OCI-LY1 (cell line): ENCODE measurements at regions not wholly inside any gene's neighbourhood (a gene's known extent, or its start where the extent isn't known, plus 50 kb on each side); places are given as distances from the start of the nearest gene placed in this dataset.

ENCODE experiments used
- H2AFZ ChIP-seq: fragments of 200-600 bp; sonication (generic), shearing (Covaris generic); 2 replicates; pipeline ENCODE4 v1.6.0; 2014; ENCODE audit warnings: antibody characterized with exemption, mild to moderate bottlenecking, low read length
- H3F3A ChIP-seq: fragments of 200-600 bp; sonication (generic), shearing (Covaris generic); 2 replicates; pipeline ENCODE4 v1.6.0; 2014; ENCODE audit warnings: mild to moderate bottlenecking, antibody characterized with exemption, low read length, moderate library complexity; ENCODE audit not compliant: insufficient read depth
- H3K27ac ChIP-seq: fragments of 200-600 bp; sonication (generic); 2 replicates; pipeline ENCODE4 v1.5.1; 2014; ENCODE audit warnings: low read length, mixed run types, mild to moderate bottlenecking, low read depth; ENCODE audit not compliant: poor library complexity, severe bottlenecking
- H3K27me3 ChIP-seq: fragments of 200-600 bp; sonication (generic); 2 replicates; pipeline ENCODE4 v1.6.0; 2014; ENCODE audit warnings: antibody characterized with exemption, mild to moderate bottlenecking, low read length, moderate library complexity; ENCODE audit not compliant: insufficient read depth
- H3K36me3 ChIP-seq: fragments of 200-600 bp; sonication (generic); 2 replicates; pipeline ENCODE4 v1.6.1; 2014; ENCODE audit warnings: mild to moderate bottlenecking, antibody characterized with exemption, low read length, moderate library complexity, mixed read lengths; ENCODE audit not compliant: insufficient read depth
- H3K4me1 ChIP-seq: fragments of 200-600 bp; sonication (generic); 2 replicates; pipeline ENCODE4 v1.5.1; 2014; ENCODE audit warnings: mild to moderate bottlenecking, low read length, moderate library complexity; ENCODE audit not compliant: insufficient read depth, severe bottlenecking
- H3K4me2 ChIP-seq: fragments of 200-600 bp; sonication (generic), shearing (Covaris generic); 2 replicates; pipeline ENCODE4 v1.6.1; 2014; ENCODE audit warnings: low read length
- H3K4me3 ChIP-seq: fragments of 200-600 bp; sonication (generic); 2 replicates; pipeline ENCODE4 v1.5.1; 2014; ENCODE audit warnings: low read length, low read depth, mild to moderate bottlenecking, mixed read lengths; ENCODE audit not compliant: poor library complexity, severe bottlenecking
- H3K79me2 ChIP-seq: fragments of 200-600 bp; shearing (Covaris generic); 2 replicates; pipeline ENCODE4 v1.6.1; 2016; ENCODE audit warnings: mixed run types, low read length, mixed read lengths; ENCODE audit not compliant: insufficient read depth
- H3K9ac ChIP-seq: fragments of 200-600 bp; sonication (generic), shearing (Covaris generic); 2 replicates; pipeline ENCODE4 v1.6.1; 2014; ENCODE audit warnings: mild to moderate bottlenecking, low read length, mixed read lengths
- H3K9me2 ChIP-seq: fragments of 200-600 bp; sonication (generic), shearing (Covaris generic); 2 replicates; pipeline ENCODE4 v1.6.1; 2014; ENCODE audit warnings: low read depth, mild to moderate bottlenecking, low read length, mixed read lengths
- H3K9me3 ChIP-seq: fragments of 200-600 bp; shearing (Covaris generic); 2 replicates; pipeline ENCODE4 v1.6.1; 2014; ENCODE audit warnings: low read length, mixed read lengths
- H4K20me1 ChIP-seq: fragments of 200-600 bp; sonication (generic), shearing (Covaris generic); 2 replicates; pipeline ENCODE4 v1.6.0; 2016; ENCODE audit warnings: mild to moderate bottlenecking, low read length; ENCODE audit not compliant: insufficient read depth
- EZH2 ChIP-seq: fragments of 200-600 bp; sonication (generic), shearing (Covaris generic); IDR thresholded peaks from 2 replicates; pipeline ENCODE4 v1.8.0; 2017; ENCODE audit warnings: borderline replicate concordance, mixed run types, mild to moderate bottlenecking, antibody characterized with exemption, low read length, moderate library complexity, mixed read lengths
- TF ChIP-seq, protein P1 (sequence below): fragments of 200-600 bp; sonication (generic), shearing (Covaris generic); IDR thresholded peaks from 2 replicates; pipeline ENCODE4 v1.5.1; 2017; ENCODE audit warnings: mild to moderate bottlenecking, antibody characterized with exemption, low read length, moderate library complexity, mixed read lengths

DNA sequence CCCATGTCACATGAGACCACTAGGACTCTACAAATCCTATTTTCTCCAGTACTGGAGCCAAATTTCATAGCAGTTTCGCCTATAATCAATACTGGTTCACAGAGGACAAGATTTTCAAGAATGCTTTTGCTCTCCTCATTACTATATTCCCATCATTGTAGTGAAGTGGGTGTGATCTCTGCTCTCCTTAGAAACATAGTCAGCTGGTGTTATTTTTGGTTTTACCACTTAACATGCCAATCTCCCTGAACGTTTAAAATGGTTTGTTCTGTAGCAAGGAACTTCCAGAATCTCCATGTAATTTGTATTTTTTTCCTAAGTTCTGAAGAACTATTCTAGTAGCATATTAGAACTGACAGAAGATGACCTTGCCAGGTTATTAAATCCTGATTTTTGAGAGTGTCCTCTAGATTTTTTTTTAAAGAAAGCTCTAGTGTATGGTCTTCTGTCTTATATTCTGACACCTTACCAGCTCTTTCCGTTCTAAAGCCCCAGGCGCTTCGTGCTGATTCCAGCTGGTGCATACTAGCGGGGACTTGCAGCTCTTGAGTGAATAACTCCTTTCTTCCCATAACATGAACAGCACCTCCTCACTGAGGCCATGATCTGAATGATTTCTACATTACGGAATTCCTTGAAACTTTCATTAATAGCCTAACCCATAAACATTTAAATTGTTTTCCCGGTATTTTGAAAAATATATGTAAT, 1372.9 kb downstream of the TECRL start:
- Histone ChIP-seq H3K9ac (no peak overlapping the region), H3K9me3 (no peaks in the 10 kb centered on the region), H3K4me1 (no peaks in the 10 kb centered on the region), H3F3A (no peaks in the 10 kb centered on the region), H3K27ac (no peak overlapping the region), H2AFZ (no peak overlapping the region), H3K79me2 (no peaks in the 10 kb centered on the region), H3K4me3 (no peak overlapping the region), H3K9me2 (no peaks in the 10 kb centered on the region), H3K36me3 (no peaks in the 10 kb centered on the region), H4K20me1 (no peaks in the 10 kb centered on the region), H3K4me2 (no peak overlapping the region), H3K27me3 (no peaks in the 10 kb centered on the region)
- no peak for TF ChIP-seq EZH2
- TF ChIP-seq, protein P1, sequence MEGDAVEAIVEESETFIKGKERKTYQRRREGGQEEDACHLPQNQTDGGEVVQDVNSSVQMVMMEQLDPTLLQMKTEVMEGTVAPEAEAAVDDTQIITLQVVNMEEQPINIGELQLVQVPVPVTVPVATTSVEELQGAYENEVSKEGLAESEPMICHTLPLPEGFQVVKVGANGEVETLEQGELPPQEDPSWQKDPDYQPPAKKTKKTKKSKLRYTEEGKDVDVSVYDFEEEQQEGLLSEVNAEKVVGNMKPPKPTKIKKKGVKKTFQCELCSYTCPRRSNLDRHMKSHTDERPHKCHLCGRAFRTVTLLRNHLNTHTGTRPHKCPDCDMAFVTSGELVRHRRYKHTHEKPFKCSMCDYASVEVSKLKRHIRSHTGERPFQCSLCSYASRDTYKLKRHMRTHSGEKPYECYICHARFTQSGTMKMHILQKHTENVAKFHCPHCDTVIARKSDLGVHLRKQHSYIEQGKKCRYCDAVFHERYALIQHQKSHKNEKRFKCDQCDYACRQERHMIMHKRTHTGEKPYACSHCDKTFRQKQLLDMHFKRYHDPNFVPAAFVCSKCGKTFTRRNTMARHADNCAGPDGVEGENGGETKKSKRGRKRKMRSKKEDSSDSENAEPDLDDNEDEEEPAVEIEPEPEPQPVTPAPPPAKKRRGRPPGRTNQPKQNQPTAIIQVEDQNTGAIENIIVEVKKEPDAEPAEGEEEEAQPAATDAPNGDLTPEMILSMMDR: no peak

DNA sequence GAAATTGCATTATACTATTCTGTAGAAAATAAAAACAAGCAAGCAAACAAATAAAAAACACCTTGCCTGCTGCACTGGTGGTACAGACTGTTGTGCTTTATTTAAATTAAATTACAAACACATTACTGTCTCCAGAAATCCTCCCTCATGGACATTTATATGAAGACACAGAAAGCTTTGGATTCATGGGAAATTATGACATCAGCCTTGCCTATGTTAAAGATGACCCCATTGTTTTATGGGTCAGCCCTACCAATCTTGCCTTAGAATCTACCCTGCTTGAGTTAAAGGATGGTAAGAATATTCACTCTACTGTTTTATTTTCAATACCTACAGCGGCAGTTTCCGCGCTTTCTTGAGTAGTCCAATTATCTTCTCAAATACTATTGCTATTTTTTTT, 1379.9 kb downstream of the TECRL start:
- Histone ChIP-seq H3K4me1 (no peaks in the 10 kb centered on the region), H3K4me2 (no peak overlapping the region), H3K4me3 (no peak overlapping the region), H3K9ac (no peak overlapping the region), H3K9me2 (no peaks in the 10 kb centered on the region), H3K27me3 (no peaks in the 10 kb centered on the region), H3K36me3 (no peaks in the 10 kb centered on the region), H3F3A (no peaks in the 10 kb centered on the region), H3K9me3 (no peaks in the 10 kb centered on the region), H3K27ac (no peak overlapping the region), H2AFZ (no peak overlapping the region), H4K20me1 (no peaks in the 10 kb centered on the region), H3K79me2 (no peaks in the 10 kb centered on the region)
- TF ChIP-seq, protein P1: no peak
- TF ChIP-seq EZH2: no peak

DNA sequence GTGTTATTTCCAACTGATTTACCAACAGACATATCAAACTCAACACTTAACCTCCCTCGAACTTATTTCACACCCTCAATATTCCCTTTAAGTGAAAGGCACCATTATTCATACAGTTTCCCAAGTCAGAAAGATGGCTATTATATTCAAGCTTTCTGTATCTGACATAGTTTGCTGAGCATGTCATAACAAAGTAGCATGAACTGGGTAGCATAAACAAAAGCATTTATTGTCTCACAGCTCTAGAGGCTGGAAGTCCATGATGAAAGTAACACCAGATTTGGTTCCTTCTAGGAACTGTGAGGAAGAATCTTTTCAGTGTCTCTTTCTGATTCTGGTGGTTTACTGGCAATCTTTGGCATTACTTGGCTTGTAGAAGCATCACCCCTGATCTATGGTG, 1388.6 kb downstream of the TECRL start:
- H3K4me3 ChIP-seq: no peak overlapping the region
- H4K20me1 ChIP-seq: no peaks in the 10 kb centered on the region
- no peaks in the 10 kb centered on the region for H3K27me3 ChIP-seq
- H3K9ac ChIP-seq: no peak overlapping the region
- no peak overlapping the region for H2AFZ ChIP-seq
- no peaks in the 10 kb centered on the region for H3K36me3 ChIP-seq
- no peak overlapping the region for H3K27ac ChIP-seq
- no peaks in the 10 kb centered on the region for H3K79me2 ChIP-seq
- H3F3A ChIP-seq: no peaks in the 10 kb centered on the region
- H3K4me1 ChIP-seq: no peaks in the 10 kb centered on the region
- no peaks in the 10 kb centered on the region for H3K9me2 ChIP-seq
- H3K9me3 ChIP-seq: no peaks in the 10 kb centered on the region
- TF ChIP-seq, protein P1: no peak
- no peak for TF ChIP-seq EZH2
- no peak overlapping the region for H3K4me2 ChIP-seq
